HG03196 (cell line): ENCODE measurements at regions not wholly inside any gene's neighbourhood (a gene's known extent, or its start where the extent isn't known, plus 50 kb on each side); places are given as distances from the start of the nearest gene placed in this dataset.
A peak's percentile ranks its signal among the peaks of the same experiment; 100 is the strongest.
"Not testable (repeated sequence)": the region's sequence is repeated elsewhere in the genome, so short reads cannot be mapped to it uniquely, and the experiment has no call there.

ENCODE experiments used
- ATAC-seq: cut with Tn5 transposase; IDR thresholded peaks from one replicate; pipeline ENCODE4 v1.9.1; 2021; ENCODE audit not compliant: unreplicated experiment

GRCh38 chr4:85102606-85103005, 136.1 kb upstream of the WDFY3 start:
- ATAC-seq = no peak

GRCh38 chr4:85106166-85106565, 139.7 kb upstream of the WDFY3 start:
- ATAC-seq = no peak

GRCh38 chr4:85106805-85107336, 140.4 kb upstream of the WDFY3 start:
- no peak for ATAC-seq

- ATAC-seq = no peak
These were observed 141.1 kb upstream of the WDFY3 start for GRCh38 chr4:85107553-85107952.

- ATAC-seq = no peak
These were observed 147.2 kb upstream of the WDFY3 start for GRCh38 chr4:85113706-85114105.

- ATAC-seq = no peak
These were observed 148.0 kb upstream of the WDFY3 start for GRCh38 chr4:85114526-85114925.

- no peak for ATAC-seq
These were observed 149.5 kb upstream of the WDFY3 start for GRCh38 chr4:85116008-85116407.

- no peak for ATAC-seq
These were observed 159.2 kb upstream of the WDFY3 start for GRCh38 chr4:85125688-85126087.

GRCh38 chr4:85126991-85127591, 160.6 kb upstream of the WDFY3 start:
- ATAC-seq = no peak

GRCh38 chr4:85127653-85128052, 161.2 kb upstream of the WDFY3 start:
- ATAC-seq = peak; percentile 73

GRCh38 chr4:85128246-85129204, 162.0 kb upstream of the WDFY3 start:
- no peak for ATAC-seq

- ATAC-seq = not testable (repeated sequence)
These were observed 163.1 kb upstream of the WDFY3 start for GRCh38 chr4:85129354-85130125.

- ATAC-seq = no peak
These were observed 165.6 kb upstream of the WDFY3 start for GRCh38 chr4:85132117-85132516.

GRCh38 chr4:85132570-85132969, 166.1 kb upstream of the WDFY3 start:
- ATAC-seq = no peak

GRCh38 chr4:85139749-85140148, 173.3 kb upstream of the WDFY3 start:
- not testable (repeated sequence) for ATAC-seq

GRCh38 chr4:85142451-85142850, 176.0 kb upstream of the WDFY3 start:
- no peak for ATAC-seq

GRCh38 chr4:85147481-85148076, 181.1 kb upstream of the WDFY3 start:
- ATAC-seq = peak; percentile 80

GRCh38 chr4:85149676-85150075, 183.2 kb upstream of the WDFY3 start:
- no peak for ATAC-seq

GRCh38 chr4:85151371-85151770, 184.9 kb upstream of the WDFY3 start:
- ATAC-seq = no peak

- ATAC-seq = no peak
These were observed 185.3 kb upstream of the WDFY3 start for GRCh38 chr4:85151786-85152185.

- no peak for ATAC-seq
These were observed 186.0 kb upstream of the WDFY3 start for GRCh38 chr4:85152480-85152879.
